ENCODE measurements at regions not wholly inside any gene's neighbourhood (a gene's known extent, or its start where the extent isn't known, plus 50 kb on each side); places are given as distances from the start of the nearest gene placed in this dataset.

GRCh38 chr6:105954148-105954547, 132.0 kb upstream of the PRDM1 start:
- no peak for DNase-seq

DNA sequence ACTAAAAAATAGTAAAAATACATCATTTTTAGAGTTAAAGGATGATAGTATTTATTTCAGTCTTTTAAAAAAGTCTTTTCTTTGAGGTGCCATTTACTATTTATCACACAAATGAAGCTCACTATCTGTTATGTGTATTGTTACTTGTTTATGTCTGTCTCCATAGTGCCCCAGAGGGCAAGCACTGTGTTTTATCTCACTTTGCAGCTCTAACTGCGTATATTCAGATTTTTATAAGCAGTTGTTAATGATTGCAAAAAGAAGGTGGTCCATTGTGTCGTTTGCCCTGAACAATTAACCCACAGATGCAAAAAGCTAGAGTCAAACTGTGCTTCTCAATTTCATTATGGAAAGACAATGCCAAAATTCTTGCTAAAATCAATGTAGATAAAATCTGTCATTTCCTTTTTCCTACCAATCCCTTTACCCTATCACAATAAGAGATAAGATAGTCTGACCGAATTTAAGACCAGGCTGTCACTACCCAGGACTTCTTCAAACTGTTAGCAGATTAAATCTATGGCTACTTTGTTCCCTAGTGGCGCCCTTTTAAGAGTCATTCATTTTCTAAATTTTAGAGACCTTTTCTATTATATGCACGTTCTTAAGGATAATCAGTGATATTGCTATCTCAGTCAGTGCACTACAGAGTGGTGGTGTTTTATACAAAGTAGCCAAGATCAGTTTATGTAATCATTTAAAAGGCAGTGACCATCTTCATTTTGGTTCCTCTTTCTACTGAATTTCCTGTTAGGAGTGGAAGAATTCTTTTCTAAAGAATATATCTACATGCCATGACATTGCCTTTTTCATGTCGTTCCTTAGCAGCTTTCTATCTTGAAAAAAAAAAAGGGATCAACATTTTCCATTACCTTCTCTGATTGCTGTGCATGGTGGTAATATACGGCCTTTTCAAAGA, 133.1 kb upstream of the PRDM1 start:
- no peak for DNase-seq

DNA sequence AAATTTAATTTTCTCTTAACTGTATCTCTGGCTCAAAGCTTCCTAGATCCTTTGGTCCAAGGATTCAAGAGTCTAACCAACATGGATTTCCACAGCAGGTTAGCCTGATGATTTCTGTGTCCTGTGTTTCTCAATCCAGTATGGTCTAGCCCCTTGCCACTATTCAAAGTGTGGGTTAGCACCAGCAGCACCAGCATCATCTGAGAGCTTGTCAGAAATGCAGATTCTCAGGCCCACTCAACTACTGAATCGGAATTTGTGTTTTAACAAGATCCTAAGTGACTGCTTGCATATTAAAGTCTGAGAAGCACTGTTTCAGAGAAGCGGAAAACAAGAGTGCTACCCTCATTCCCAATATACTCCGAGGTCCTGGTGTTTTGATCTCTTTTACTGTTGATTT, 133.8 kb upstream of the PRDM1 start:
- no peak for DNase-seq

GRCh38 chr6:105951322-105951721, 134.8 kb upstream of the PRDM1 start:
- no peak for DNase-seq

DNA sequence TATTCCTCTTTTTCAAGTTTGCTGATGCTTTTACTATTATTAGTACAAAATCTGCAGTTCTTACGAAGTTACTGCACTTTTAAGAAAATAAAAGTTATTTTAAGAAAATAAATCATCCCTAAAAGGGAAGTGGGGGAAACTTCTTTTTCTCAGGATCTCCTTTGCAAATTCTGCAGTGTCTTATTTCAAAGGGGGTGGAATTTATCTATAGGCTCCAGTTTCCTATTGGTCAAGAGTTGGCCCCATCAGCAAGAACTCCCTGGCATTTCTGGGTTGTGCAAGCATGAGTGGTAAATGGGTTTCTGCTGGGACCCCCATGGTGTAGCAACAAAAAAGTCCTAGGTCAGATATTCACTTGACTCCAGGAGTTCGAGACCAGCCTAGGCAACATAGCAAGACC, 136.3 kb upstream of the PRDM1 start:
- DNase-seq = no peak

DNA sequence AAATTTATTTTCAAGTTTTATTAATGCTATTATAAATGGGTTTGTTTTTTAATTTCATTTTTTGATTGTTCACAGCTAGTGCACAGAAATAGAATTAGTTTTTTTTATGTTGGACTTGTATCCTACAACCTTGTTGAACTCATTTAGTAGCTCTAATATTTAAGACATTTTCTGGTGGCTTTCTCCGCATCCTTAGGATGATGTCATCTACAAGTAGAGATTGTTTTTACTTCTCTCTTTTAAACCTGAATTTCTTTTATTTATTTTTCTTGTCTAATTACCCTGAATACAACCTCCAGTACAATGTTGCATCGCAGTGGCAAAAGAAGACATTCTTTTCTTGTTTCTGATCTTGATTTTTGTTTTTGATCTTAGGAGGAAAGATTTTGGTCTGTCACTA, 142.6 kb upstream of the PRDM1 start:
- no peak for DNase-seq

- DNase-seq = no peak
These were observed 144.3 kb upstream of the PRDM1 start for GRCh38 chr6:105941621-105942412.

GRCh38 chr6:105940990-105941389, 145.1 kb upstream of the PRDM1 start:
- no peak for DNase-seq

- no peak for DNase-seq
These were observed 149.2 kb upstream of the PRDM1 start for GRCh38 chr6:105936972-105937371.

DNA sequence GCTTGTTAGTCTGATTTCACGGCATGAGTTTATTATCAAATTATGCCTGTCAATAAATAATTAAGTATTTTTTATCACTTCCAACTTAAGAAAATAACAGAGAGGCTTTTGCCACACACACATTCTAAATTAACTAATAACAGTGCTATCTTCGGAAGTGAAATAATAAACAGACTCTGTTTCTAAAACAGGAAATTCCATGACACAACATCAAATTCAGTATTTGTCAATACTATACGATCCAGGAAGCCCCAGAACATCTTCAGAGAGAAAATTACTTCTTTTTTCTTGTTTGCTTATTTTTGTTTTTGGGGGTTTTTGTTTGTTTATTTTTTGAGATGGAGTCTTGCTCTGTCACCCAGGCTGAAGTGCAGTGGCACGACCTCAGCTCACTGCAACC, 150.7 kb upstream of the PRDM1 start:
- no peak for DNase-seq

DNA sequence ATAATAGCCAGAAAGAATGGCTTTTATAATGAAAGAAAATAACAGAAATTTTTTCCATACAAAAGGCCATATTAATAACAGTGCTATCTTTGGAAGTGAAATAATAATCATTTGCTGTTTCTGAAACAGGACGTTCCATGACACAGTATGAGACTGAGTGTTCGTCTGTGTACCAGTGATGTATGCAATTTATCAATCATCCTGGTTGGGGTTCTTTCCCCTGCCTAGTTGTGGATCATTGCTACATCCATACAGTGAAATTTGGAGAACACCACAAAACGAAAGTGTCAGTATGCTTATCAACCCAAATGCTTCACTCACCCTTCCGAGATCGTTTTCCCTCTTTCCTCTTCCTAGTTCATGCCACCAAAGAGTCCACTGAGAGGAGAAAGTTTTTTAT, 151.4 kb upstream of the PRDM1 start:
- no peak for DNase-seq

DNA sequence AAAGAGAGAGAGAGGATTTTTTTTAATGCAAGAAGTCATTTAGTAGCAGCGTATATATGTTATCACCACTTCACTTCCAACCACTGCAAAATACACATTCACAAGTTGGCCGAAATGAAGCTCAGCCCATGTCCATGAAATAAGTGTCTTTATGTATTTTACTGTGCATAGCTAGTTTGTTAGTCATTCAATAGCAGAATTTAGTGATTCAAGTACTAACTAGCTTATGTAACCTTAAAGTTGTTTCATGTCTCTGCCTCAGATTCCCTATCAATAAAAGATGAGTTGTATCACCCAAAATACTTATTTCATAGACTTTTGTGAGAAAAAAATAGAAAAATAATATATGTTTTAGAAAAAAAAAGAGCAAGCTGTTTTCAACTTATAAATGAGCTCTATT, 153.7 kb upstream of the PRDM1 start:
- no peak for DNase-seq

GRCh38 chr6:105929626-105930025, 156.5 kb upstream of the PRDM1 start:
- no peak for DNase-seq

- no peak for DNase-seq
These were observed 159.8 kb upstream of the PRDM1 start for GRCh38 chr6:105926318-105926717.

GRCh38 chr6:105925706-105926105, 160.4 kb upstream of the PRDM1 start:
- DNase-seq = no peak

- DNase-seq = no peak
These were observed 164.4 kb upstream of the PRDM1 start for GRCh38 chr6:105921781-105922180.

DNA sequence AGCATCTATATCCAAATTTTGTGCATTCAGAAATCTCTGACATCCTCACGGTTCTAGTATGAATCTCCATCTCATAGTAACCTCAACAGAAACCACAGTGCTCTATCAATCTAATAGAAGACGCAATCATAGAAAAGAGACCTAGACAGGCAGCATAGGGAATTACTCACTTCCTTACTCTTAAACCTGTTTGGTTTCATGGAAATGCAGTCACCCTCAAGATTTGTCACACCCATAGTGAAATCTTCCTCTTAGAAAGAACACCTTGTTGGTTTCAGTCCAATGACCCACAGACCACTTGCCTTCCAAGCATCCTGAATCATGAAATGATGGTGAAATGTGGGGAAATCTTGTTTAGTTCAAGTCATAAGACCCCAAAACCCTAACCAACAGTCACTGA, 166.1 kb upstream of the PRDM1 start:
- no peak for DNase-seq

GRCh38 chr6:105917038-105917695, 169.0 kb upstream of the PRDM1 start:
- DNase-seq = no peak

- no peak for DNase-seq
These were observed 175.0 kb upstream of the PRDM1 start for GRCh38 chr6:105911106-105911629.

GRCh38 chr6:105909106-105909505, 177.0 kb upstream of the PRDM1 start:
- no peak for DNase-seq

DNA sequence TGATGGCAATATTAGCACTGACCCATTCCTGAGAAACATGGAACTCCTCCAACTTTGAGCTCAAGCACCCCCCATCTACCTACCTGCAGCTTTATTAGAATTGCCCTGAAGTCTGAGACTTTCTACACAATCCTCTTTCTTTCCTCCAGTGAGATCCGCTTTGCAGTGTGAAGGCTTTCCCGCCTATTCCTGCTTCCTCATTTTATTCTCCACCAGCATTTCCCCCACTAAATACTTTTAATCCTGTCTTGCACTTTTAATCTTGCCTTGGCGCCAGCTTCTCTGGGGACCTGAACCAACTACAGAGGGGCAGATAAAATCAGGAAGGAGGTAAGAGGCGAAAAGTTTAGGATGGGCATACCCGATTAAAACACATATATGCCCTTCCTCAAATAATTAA, 178.1 kb upstream of the PRDM1 start:
- DNase-seq = no peak

DNA sequence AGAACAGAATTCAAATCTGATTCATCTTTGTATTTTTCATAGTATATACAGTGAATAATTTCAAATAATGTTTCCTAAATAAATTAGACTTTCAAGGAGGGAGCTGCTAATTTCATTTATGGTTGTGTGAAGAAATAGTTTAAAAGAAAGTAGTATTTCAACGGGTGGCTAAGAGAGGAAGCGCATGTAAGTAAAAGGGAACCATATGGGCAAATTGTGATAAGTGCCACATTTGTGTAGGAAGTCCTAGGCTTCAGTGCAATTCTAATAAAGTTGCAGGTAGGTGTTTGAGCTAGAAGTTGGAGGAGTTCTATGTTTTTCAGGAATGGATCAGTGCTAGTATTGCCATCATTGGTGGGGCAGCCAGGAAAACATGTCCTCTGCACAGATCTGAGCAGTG, 178.8 kb upstream of the PRDM1 start:
- DNase-seq = no peak

DNA sequence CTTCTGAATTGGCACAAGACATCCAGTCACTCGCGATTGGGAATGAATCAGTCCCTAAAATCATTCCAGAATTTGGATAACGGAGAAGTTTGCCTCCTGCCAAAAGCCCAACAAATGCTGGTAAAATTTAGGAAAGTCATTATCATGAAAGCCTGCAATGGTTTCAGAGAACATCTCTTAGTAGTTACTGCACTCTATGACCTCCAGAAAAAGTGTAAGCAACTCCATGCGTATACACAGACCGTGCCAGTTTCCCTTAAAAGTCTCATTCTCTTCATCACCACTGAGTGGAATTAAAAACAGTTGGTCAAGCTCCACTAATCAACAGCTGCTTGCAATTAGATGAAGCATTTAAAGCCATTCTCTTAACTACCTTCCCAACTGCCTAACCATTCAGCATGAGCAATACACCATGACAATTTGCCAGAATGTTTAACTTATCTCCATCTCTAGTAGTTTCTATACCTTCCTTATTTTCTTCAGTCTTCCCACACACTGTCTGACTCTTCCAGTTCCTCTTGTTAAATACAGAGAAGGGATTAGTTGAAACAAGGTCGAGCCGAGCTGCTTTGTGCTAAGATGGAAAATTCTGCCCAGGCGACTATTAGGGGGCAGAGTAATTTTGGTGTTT, 183.6 kb upstream of the PRDM1 start:
- no peak for DNase-seq

Data from right forelimb (tissue), 1 donor.